ENCODE measurements at regions not wholly inside any gene's neighbourhood (a gene's known extent, or its start where the extent isn't known, plus 50 kb on each side); places are given as distances from the start of the nearest gene placed in this dataset.

- TF ChIP-seq CTCF (IDR thresholded peaks at IDR 0.05 in 4 of 5, conservative IDR thresholded peaks at IDR 0.05 in 1 of 5): no peak
- no peak for TF ChIP-seq POLR2A (IDR thresholded peaks at IDR 0.05)
Measured at GRCh38 chr1:198837278-198838021, 198.6 kb downstream of the PTPRC start.

Measured in gastrocnemius medialis (tissue), 4 donors.